Transverse colon (tissue), 4 donors: ENCODE measurements at regions not wholly inside any gene's neighbourhood (a gene's known extent, or its start where the extent isn't known, plus 50 kb on each side); places are given as distances from the start of the nearest gene placed in this dataset.

Experiments used
- DNase-seq: peaks from one replicate; pipeline ENCODE4 v3.0.0-alpha.2; 2019
- H3K27ac ChIP-seq, 4 donors: fragments of 200-600 bp; sonication (generic); 2 replicates each; pipeline ENCODE4 v1.5.1; 2016 to 2018; ENCODE audit warnings: inconsistent platforms in 4 of 4
- H3K27me3 ChIP-seq: fragments of 200-600 bp; sonication (generic); 2 replicates; pipeline ENCODE4 v1.5.1; 2017; ENCODE audit warnings: inconsistent platforms
- H3K36me3 ChIP-seq, 4 donors: fragments of 200-600 bp; sonication (generic); 2 replicates each; pipeline ENCODE4 v1.5.1; 2017 to 2019; ENCODE audit warnings: inconsistent platforms in 4 of 4
- H3K4me1 ChIP-seq, 4 donors: fragments of 200-600 bp; sonication (generic); 2 replicates each; pipeline ENCODE4 v1.5.1; 2017 to 2020; ENCODE audit warnings: inconsistent platforms in 4 of 4
- H3K4me3 ChIP-seq, 4 donors: fragments of 200-600 bp; sonication (generic); 1 replicate in 1 of 4; 2 replicates in 3 of 4; pipeline versions ENCODE4 v1.5.1 to v1.6.1; 2017 to 2019; ENCODE audit warnings: inconsistent platforms in 4 of 4
- H3K9me3 ChIP-seq, 2 donors: fragments of 200-600 bp; sonication (generic); 2 replicates each; pipeline ENCODE4 v1.5.1; 2017 to 2019; ENCODE audit warnings: inconsistent platforms in 2 of 2
- EP300 ChIP-seq: sonication (generic); formaldehyde crosslinking; IDR thresholded peaks from one replicate; pipeline ENCODE4 v1.6.1; 2017; ENCODE audit warnings: antibody characterized with exemption, low read depth
- POLR2A ChIP-seq: fragments of 450-650 bp; IDR thresholded peaks from one replicate; pipeline ENCODE4 v1.6.1; 2016; ENCODE audit warnings: antibody characterized with exemption, mild to moderate bottlenecking, moderate library complexity
- POLR2AphosphoS5 ChIP-seq, 3 donors: sonication (generic); formaldehyde crosslinking; IDR thresholded peaks; one replicate each; pipeline ENCODE4 v1.6.1; 2016; ENCODE audit warnings: antibody characterized with exemption in 3 of 3
- WGBS, 2 donors: methylation state at CpG; one replicate each; pipeline ENCODE4 v1.1.5; 2018; ENCODE audit warnings: low coverage in 1 of 2; 5-methylcytosine and 5-hydroxymethylcytosine counted together
- in situ Hi-C, 4 donors: fragments of 200-750 bp; cut with MboI; loops; one replicate each; pipeline versions ENCODE4 v1.15.0 to v1.15.1; 2017; ENCODE audit warnings: low sequenced_read_pairs in 3 of 4, low pct_ligation_motif_present in 1 of 4, low pct_unique_long_range_greater_than_20kb in 1 of 4
- intact Hi-C: fragments of 100-400 bp; cut with DNase I; formaldehyde crosslinking; loops from one replicate; pipeline ENCODE4 v1.15.1; 2023; ENCODE audit warnings: low total_unique reads
- TF ChIP-seq, protein P1 (sequence below), 5 experiments: fragments of 200-600 bp in 3 of 5; fragments of 450-650 bp in 2 of 5; sonication (generic) in 3 of 5; IDR thresholded peaks; 1 replicate in 2 of 5; 2 replicates in 3 of 5; pipeline ENCODE4 v1.5.1; 2016 to 2017; ENCODE audit warnings: antibody characterized with exemption in 5 of 5, inconsistent platforms in 3 of 5, mild to moderate bottlenecking in 2 of 5, moderate library complexity in 1 of 5

DNA sequence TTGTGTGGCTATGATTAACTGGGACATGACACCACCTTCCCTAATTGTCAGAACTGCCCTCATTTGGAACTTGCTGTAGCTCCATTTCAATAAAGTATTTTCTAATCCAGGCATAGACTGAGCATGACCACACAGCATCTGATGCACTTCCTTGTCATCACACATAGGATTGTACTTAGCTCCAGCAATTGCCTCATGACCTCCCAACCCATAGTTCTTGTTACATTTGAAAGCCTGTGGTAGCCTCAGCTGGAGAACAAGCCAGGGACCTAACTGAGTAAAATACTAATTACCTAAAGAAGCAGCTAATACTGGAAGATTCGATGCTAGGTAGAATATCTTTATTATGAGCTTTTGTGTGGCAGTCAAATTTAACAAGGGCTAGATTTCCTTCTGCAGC is 187.3 kb upstream of the KIF2B start:
- Histone ChIP-seq H3K4me1 (no peaks in the 10 kb centered on the region), H3K36me3 (no peaks in the 10 kb centered on the region), H3K27ac (no peak overlapping the region), H3K4me3 (no peak overlapping the region), H3K27me3 (no peaks in the 10 kb centered on the region), H3K9me3 (no peaks in the 10 kb centered on the region)
- no peak for DNase-seq
- intact Hi-C loops (no loop called here), in situ Hi-C loops (no loop called here)
- 80% methylated on average over 1 of the region's 1 CpG; no CpG with 5 or more reads in 1 of the 2 donors for WGBS, 2 donors
- TF ChIP-seq, protein P1, sequence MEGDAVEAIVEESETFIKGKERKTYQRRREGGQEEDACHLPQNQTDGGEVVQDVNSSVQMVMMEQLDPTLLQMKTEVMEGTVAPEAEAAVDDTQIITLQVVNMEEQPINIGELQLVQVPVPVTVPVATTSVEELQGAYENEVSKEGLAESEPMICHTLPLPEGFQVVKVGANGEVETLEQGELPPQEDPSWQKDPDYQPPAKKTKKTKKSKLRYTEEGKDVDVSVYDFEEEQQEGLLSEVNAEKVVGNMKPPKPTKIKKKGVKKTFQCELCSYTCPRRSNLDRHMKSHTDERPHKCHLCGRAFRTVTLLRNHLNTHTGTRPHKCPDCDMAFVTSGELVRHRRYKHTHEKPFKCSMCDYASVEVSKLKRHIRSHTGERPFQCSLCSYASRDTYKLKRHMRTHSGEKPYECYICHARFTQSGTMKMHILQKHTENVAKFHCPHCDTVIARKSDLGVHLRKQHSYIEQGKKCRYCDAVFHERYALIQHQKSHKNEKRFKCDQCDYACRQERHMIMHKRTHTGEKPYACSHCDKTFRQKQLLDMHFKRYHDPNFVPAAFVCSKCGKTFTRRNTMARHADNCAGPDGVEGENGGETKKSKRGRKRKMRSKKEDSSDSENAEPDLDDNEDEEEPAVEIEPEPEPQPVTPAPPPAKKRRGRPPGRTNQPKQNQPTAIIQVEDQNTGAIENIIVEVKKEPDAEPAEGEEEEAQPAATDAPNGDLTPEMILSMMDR (IDR thresholded peaks at IDR 0.05): no peak
- TF ChIP-seq POLR2AphosphoS5 (IDR thresholded peaks at IDR 0.05) (no peak), POLR2A (no peak), EP300 (no peak)

DNA sequence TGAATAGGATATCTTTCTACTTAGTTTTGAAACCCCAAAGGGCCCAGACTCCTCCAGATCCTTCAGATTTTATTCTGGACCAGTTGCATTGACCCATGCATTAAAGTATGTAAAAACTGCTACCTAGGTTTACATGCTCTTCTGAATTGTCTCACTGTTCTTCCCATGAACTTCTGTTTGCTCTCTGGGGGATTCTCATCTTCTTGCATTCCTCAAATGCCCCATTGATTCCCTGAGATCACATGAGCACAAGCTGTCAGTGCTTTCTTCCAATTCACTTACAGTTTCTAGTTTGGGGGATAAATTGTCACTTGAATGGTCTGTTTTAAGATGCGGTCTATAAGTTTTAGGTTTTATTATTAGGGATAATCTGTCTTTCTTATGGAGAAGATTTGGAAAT is 188.9 kb upstream of the KIF2B start:
- in situ Hi-C loops: no loop called here
- TF ChIP-seq EP300: no peak
- TF ChIP-seq, protein P1 (IDR thresholded peaks at IDR 0.05): no peak
- no peak for TF ChIP-seq POLR2A
- TF ChIP-seq POLR2AphosphoS5 (IDR thresholded peaks at IDR 0.05): no peak
- 86 to 89% methylated on average over 1 of the region's 1 CpG for WGBS, 2 donors

DNA sequence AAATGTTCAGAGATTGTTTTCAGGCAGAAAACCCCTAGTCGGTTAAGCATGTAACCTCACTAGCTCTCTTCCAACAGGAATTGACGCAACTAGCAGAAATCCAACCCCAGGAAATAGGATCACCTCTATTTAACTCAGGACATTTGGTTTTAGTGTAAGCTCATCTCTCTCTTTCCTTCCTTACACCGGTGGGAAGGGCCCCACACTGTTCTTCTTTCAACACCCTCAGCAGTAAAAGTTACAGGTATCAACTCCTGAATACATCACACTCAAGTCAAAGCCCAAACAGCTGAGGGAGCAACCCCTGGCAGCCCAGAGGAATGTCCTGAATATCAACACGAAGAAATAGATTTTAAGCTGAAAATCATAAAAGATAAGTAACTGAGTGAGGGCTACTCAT is 191.2 kb upstream of the KIF2B start:
- DNase-seq: no peak
- Histone ChIP-seq H3K36me3 (no peaks in the 10 kb centered on the region), H3K27ac (no peak overlapping the region), H3K4me3 (no peak overlapping the region), H3K9me3 (no peaks in the 10 kb centered on the region), H3K27me3 (no peaks in the 10 kb centered on the region), H3K4me1 (no peaks in the 10 kb centered on the region)
- intact Hi-C loops: no loop called here
- WGBS, 2 donors: 55 to 64% methylated on average over 4 of the region's 4 CpGs
- in situ Hi-C loops: no loop called here
- TF ChIP-seq POLR2AphosphoS5 (IDR thresholded peaks at IDR 0.05) (no peak), EP300 (no peak), POLR2A (no peak)
- TF ChIP-seq, protein P1 (IDR thresholded peaks at IDR 0.05): no peak

More for the DNA sequence above, 188.9 kb upstream of the KIF2B start:
- H3K9me3 ChIP-seq: no peaks in the 10 kb centered on the region
- no peak overlapping the region for H3K4me3 ChIP-seq
- H3K27me3 ChIP-seq: no peaks in the 10 kb centered on the region
- DNase-seq: no peak
- intact Hi-C loops: no loop called here
- H3K27ac ChIP-seq: no peak overlapping the region
- H3K36me3 ChIP-seq: no peaks in the 10 kb centered on the region
- no peaks in the 10 kb centered on the region for H3K4me1 ChIP-seq

DNA sequence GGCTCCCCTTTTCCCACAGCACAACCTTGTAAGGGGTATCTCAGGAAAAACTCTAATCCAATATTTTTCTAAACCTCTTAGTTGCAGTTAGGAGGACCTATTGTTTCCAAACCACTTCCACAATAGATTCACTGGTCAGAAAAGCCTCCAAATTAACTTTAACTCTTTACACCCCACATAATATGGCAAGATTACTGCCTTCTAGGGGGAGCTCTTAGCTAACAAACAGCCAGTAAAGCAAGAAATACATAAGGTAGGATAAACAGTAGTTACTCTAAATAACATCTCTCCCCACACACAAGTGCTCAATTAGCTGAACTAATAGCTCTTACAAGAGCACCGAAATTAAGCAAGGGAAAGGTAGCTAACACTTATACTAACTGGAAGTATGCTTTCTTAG is 192.1 kb upstream of the KIF2B start:
- no peak overlapping the region for H3K27ac ChIP-seq
- H3K36me3 ChIP-seq: no peaks in the 10 kb centered on the region
- 61% methylated on average over 1 of the region's 1 CpG; no CpG with 5 or more reads in 1 of the 2 donors for WGBS, 2 donors
- H3K4me3 ChIP-seq: no peak overlapping the region
- no peaks in the 10 kb centered on the region for H3K27me3 ChIP-seq
- DNase-seq: no peak
- intact Hi-C loops (no loop called here), in situ Hi-C loops (no loop called here)
- H3K9me3 ChIP-seq: no peaks in the 10 kb centered on the region
- H3K4me1 ChIP-seq: no peaks in the 10 kb centered on the region
- TF ChIP-seq POLR2AphosphoS5 (IDR thresholded peaks at IDR 0.05): no peak
- TF ChIP-seq, protein P1 (IDR thresholded peaks at IDR 0.05): no peak
- no peak for TF ChIP-seq EP300
- no peak for TF ChIP-seq POLR2A
